ENCODE measurements at regions not wholly inside any gene's neighbourhood (a gene's known extent, or its start where the extent isn't known, plus 50 kb on each side); places are given as distances from the start of the nearest gene placed in this dataset.

DNA sequence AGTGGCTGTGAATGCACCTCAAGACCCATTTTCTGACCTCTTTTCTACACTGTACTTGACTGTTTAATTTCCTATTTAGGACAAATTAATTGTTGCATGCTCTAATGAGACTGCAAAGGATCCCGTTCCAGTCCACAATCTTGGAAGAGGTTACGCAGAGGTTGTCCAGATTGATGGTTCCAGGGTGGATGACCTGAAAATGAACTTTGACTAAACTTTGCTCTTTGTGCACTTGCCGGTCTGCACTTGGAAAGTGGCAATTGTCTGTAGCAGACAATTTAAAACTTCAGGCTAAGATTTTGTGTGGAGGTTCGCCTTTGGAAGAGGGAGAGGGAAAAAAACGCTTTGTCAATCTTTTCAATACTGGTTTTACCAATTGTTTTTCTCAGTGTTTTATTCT lies 267.8 kb downstream of the TMEM161B start:
- DNase-seq (ENCODE audit: low spot score) = no peak
- BruUV-seq (replicated peaks) = no TSS peak
- TF ChIP-seq, protein P1, sequence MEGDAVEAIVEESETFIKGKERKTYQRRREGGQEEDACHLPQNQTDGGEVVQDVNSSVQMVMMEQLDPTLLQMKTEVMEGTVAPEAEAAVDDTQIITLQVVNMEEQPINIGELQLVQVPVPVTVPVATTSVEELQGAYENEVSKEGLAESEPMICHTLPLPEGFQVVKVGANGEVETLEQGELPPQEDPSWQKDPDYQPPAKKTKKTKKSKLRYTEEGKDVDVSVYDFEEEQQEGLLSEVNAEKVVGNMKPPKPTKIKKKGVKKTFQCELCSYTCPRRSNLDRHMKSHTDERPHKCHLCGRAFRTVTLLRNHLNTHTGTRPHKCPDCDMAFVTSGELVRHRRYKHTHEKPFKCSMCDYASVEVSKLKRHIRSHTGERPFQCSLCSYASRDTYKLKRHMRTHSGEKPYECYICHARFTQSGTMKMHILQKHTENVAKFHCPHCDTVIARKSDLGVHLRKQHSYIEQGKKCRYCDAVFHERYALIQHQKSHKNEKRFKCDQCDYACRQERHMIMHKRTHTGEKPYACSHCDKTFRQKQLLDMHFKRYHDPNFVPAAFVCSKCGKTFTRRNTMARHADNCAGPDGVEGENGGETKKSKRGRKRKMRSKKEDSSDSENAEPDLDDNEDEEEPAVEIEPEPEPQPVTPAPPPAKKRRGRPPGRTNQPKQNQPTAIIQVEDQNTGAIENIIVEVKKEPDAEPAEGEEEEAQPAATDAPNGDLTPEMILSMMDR (conservative IDR thresholded peaks at IDR 0.05; ENCODE audit: low read length) = no peak
- no peak for TF ChIP-seq EZH2phosphoT487 (IDR thresholded peaks at IDR 0.05; ENCODE audit: borderline replicate concordance, low read depth, low read length)
- H4K20me1 ChIP-seq (ENCODE audit: insufficient read depth, low read length) = no peaks in the 10 kb centered on the region
- CTCF ChIA-PET (ENCODE audit: unreplicated experiment) = no interaction called here
- POLR2A ChIA-PET = no interaction called here
- H3K4me2 ChIP-seq (ENCODE audit: low read length) = no peak overlapping the region
- H3K4me3 ChIP-seq (ENCODE audit: low read depth, low read length, poor library complexity, severe bottlenecking) = no peak overlapping the region
- no peaks in the 10 kb centered on the region for H3K9me2 ChIP-seq (ENCODE audit: insufficient read depth, low read length)
- no peaks in the 10 kb centered on the region for H3K36me3 ChIP-seq (ENCODE audit: insufficient read depth, low read length)
- H3K79me2 ChIP-seq (ENCODE audit: insufficient read depth, low read depth, low read length) = no peaks in the 10 kb centered on the region
- H3K4me1 ChIP-seq (ENCODE audit: insufficient read depth, low read length, poor library complexity, severe bottlenecking) = no peaks in the 10 kb centered on the region
- intact Hi-C loops (cut with micrococcal nuclease; ENCODE audit: unreplicated experiment) = no loop called here
- H3K9me3 ChIP-seq (ENCODE audit: low read length) = no peaks in the 10 kb centered on the region
- no peak overlapping the region for H3K27ac ChIP-seq (ENCODE audit: low read depth, low read length, poor library complexity, severe bottlenecking)
- H2AFZ ChIP-seq (ENCODE audit: low read length) = no peak overlapping the region

DNA sequence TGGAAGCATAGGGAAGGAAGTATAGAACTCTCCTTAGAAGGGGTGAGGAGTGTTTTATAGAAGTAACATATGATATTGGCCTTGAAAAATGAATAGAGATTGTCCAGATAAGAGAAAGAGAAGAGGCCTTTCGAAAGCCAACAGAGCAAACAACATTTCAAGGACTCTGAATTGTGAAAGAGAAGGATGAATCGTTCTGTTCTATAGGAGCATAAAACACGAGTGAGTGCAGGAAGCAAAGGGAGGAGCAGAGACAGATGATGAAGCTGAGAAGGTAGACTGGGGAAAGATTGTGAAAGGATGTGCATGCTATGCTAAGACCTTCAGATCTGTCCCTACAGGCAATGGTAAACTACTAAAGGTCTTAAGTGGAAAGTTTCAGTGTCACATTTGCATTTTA lies 271.0 kb downstream of the TMEM161B start:
- H3K79me2 ChIP-seq (ENCODE audit: insufficient read depth, low read depth, low read length) = no peaks in the 10 kb centered on the region
- no peaks in the 10 kb centered on the region for H3K36me3 ChIP-seq (ENCODE audit: insufficient read depth, low read length)
- H2AFZ ChIP-seq (ENCODE audit: low read length) = no peak overlapping the region
- no peak for DNase-seq (ENCODE audit: low spot score)
- CTCF ChIA-PET (ENCODE audit: unreplicated experiment) = no interaction called here
- H3K4me2 ChIP-seq (ENCODE audit: low read length) = no peak overlapping the region
- H3K27ac ChIP-seq (ENCODE audit: low read depth, low read length, poor library complexity, severe bottlenecking) = no peak overlapping the region
- POLR2A ChIA-PET = no interaction called here
- intact Hi-C loops (cut with micrococcal nuclease; ENCODE audit: unreplicated experiment) = no loop called here
- H3K9me3 ChIP-seq (ENCODE audit: low read length) = no peaks in the 10 kb centered on the region
- BruUV-seq (replicated peaks) = no TSS peak
- TF ChIP-seq, protein P1 (conservative IDR thresholded peaks at IDR 0.05; ENCODE audit: low read length) = no peak
- no peaks in the 10 kb centered on the region for H3K9me2 ChIP-seq (ENCODE audit: insufficient read depth, low read length)
- no peaks in the 10 kb centered on the region for H4K20me1 ChIP-seq (ENCODE audit: insufficient read depth, low read length)
- no peaks in the 10 kb centered on the region for H3K4me1 ChIP-seq (ENCODE audit: insufficient read depth, low read length, poor library complexity, severe bottlenecking)
- no peak overlapping the region for H3K4me3 ChIP-seq (ENCODE audit: low read depth, low read length, poor library complexity, severe bottlenecking)

DNA sequence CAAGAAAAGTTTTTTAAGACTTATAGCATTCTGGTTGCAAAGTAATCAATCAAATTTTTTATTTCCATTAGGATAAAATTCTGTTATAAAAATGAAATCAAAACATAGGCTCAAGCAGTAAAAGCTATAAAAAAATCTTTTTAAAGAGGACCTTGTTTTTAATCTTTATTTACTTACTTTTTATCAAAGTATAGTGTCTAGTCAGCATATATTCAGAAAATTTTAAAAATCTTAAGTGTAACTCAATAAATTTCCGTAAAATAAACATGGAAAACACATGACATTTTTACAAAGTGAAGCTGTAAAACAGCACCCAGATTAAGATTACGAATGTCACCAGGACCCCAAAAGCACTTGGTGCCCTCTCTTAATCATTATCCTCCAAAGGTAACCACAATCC lies 302.4 kb downstream of the TMEM161B start:
- CTCF ChIA-PET (ENCODE audit: unreplicated experiment) = no interaction called here
- Histone ChIP-seq H3K36me3 (ENCODE audit: insufficient read depth, low read length) (no peaks in the 10 kb centered on the region), H3K4me2 (ENCODE audit: low read length) (no peak overlapping the region), H3K4me3 (ENCODE audit: low read depth, low read length, poor library complexity, severe bottlenecking) (no peak overlapping the region), H3K9me3 (ENCODE audit: low read length) (no peaks in the 10 kb centered on the region), H3K27ac (ENCODE audit: low read depth, low read length, poor library complexity, severe bottlenecking) (no peak overlapping the region), H3K9me2 (ENCODE audit: insufficient read depth, low read length) (no peaks in the 10 kb centered on the region), H2AFZ (ENCODE audit: low read length) (no peak overlapping the region), H3K4me1 (ENCODE audit: insufficient read depth, low read length, poor library complexity, severe bottlenecking) (no peaks in the 10 kb centered on the region), H4K20me1 (ENCODE audit: insufficient read depth, low read length) (no peaks in the 10 kb centered on the region), H3K79me2 (ENCODE audit: insufficient read depth, low read depth, low read length) (no peaks in the 10 kb centered on the region)
- POLR2A ChIA-PET = no interaction called here
- TF ChIP-seq, protein P1 (conservative IDR thresholded peaks at IDR 0.05; ENCODE audit: low read length) = no peak
- TF ChIP-seq EZH2phosphoT487 (IDR thresholded peaks at IDR 0.05; ENCODE audit: borderline replicate concordance, low read depth, low read length) = no peak
- DNase-seq (ENCODE audit: low spot score) = no peak
- intact Hi-C loops (cut with micrococcal nuclease; ENCODE audit: unreplicated experiment) = no loop called here
- no TSS peak for BruUV-seq (replicated peaks)

All from OCI-LY7 (cell line).